LoVo (cell line): ENCODE measurements at regions not wholly inside any gene's neighbourhood (a gene's known extent, or its start where the extent isn't known, plus 50 kb on each side); places are given as distances from the start of the nearest gene placed in this dataset.
"Not testable (repeated sequence)": the region's sequence is repeated elsewhere in the genome, so short reads cannot be mapped to it uniquely, and the experiment has no call there.

ENCODE experiments used
- DNase-seq: peaks from one replicate; pipeline ENCODE4 v3.0.0-alpha.2; 2016; ENCODE audit warnings: low spot score

DNA sequence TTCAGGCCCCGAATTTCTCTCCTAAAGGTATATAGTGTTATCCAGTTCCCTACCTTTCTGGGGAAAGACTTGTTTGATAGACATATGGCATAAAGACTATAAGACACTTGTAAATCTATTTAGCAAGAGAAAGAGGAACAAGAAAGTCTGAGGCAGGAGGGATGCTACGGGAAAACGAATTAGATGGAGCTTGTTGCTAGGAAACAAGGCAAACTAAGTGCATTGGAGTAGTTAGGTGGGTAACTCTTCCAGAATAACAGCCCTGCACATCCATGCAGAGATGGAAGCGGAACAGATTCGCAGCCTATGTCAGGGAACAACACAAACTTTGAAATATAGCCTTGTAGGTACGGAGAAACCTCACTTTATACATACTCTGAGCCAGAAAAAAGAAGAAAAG is 810.3 kb upstream of the CRIM1 start:
- DNase-seq = no peak

DNA sequence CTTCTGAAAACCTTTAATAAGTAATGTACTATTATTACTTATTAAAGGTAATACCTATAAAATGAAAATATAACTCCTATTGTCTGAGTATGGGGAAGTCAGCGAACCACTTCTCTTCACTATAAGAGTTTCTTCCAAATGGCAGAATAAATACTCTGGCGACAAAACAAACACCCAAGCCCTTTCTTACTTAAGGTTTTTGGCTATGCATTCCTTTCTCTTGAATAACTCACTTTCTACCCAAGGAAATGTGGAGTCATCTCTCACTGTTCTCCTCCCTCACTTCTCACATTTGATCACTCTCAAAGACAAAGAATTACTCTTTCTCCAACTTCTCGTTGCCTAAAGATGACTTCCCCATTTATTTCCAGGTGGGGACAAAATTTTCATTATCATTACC is 816.8 kb upstream of the CRIM1 start:
- no peak for DNase-seq

- DNase-seq = no peak
Observed at GRCh38 chr2:35530615-35531135, 824.9 kb upstream of the CRIM1 start.

DNA sequence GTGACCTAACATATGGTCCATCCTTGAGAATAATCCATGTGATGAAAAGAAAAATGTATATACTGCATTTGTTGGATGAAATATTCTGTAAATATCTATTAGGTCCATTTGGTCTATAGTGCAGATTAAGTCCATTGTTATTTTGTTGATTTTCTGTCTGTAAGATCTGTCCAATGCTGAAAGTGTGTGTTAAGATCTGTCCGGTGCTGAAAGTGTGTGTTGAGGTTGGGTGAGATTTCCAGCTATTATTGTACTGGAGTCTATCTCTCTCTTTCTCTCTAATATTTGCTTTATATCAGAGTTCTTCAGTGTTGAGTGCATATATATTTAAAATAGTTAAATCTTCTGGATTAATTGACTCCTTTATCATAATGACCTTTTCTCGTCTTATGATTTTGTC is 828.8 kb upstream of the CRIM1 start:
- no peak for DNase-seq

GRCh38 chr2:35522450-35522849 is 833.1 kb upstream of the CRIM1 start:
- no peak for DNase-seq

DNA sequence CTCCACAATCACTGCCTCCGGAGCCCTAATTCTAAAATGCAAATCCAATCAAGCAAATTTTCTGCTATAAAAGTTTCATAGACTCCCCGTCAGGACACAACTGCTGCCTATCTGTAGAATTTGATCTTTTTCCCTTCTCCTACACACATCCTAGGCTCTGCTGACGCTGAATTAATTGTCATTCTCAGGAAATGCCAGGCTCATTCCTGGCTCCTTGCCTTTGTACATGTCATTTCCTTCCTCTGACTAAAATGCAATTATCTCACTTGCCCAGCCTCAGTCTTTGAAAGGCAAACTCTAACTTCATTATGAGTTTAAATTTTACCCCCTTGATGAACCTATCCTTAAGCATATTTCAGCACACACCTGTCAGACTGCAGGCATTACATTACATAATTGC is 844.9 kb upstream of the CRIM1 start:
- no peak for DNase-seq

- no peak for DNase-seq
Observed at GRCh38 chr2:35508601-35509000, 847.0 kb upstream of the CRIM1 start.

DNA sequence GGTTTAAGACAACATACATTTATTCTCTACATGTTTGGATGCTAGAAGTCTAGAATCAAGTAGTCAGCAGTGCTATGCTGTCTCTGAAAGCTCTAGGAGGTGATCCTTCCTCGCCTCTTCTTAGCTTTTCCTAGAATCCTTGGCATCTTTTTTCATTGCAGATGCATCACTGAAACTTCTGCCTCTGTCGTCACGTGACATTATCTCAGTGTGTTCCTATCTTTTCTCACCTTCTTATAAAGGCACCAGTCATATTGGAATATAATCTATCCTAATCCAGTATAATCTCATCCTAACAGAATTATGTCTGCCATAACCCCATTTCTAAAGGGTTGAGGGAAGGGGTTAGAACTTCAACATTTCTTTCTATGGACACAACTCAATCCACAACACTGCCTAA is 851.2 kb upstream of the CRIM1 start:
- DNase-seq = no peak

GRCh38 chr2:35503738-35504199 is 851.8 kb upstream of the CRIM1 start:
- no peak for DNase-seq

- no peak for DNase-seq
Observed at GRCh38 chr2:35503311-35503710, 852.3 kb upstream of the CRIM1 start.

DNA sequence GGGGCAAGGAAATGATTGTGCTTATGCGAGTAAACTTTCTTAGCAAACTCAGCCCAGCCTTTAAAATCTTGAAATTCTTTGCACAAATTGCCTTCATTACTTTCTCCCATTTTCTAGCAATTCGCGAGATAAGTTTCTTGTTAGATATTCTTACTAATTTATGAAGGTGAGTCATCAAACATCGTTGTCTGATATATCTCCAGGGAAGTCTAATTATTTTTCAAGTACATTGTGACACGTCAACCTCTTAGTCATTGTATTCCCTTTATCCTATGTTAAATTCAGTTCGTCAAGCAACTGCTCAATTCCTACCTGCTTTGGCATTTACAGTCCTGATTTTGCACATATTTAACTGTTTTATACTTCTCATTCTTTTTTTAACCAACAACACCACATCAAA is 854.5 kb upstream of the CRIM1 start:
- peak; percentile 5 for DNase-seq

DNA sequence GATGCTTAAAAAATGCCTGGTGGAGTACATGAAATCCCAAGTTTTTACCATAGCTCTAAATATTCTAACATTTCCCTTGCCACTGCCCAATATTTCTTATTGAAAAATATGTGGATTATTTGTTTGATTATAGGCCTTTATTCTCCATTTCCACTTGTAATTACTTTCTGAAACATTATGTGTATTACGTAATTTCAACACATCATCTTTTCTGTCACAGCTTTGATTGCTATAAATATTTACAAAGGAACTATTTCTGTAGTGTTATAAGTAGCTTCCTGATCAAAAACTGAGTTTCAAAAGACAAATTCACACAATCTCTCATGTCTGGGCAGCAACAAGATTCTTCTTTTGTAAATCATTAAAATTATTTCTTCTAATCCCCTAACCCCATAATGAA is 859.6 kb upstream of the CRIM1 start:
- no peak for DNase-seq

DNA sequence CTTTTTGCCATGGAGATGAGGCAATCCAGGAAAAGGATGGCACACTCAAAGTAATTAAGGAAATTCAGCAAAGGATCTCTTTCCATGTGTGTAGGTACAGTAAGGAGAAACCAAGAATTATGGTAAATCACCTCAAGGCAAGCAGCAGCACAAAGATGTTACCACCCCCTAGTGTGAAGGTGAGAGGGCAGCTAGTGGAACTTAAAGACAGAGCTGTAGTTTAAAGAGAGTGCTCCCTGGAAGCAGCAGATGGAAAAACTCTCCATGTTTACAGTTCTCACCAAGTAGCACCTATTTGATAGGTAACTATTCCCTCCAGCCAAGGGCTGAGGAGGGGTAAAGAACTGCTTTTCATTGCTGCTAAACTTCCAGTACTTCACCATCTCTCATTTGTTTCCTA is 860.4 kb upstream of the CRIM1 start:
- DNase-seq = no peak

DNA sequence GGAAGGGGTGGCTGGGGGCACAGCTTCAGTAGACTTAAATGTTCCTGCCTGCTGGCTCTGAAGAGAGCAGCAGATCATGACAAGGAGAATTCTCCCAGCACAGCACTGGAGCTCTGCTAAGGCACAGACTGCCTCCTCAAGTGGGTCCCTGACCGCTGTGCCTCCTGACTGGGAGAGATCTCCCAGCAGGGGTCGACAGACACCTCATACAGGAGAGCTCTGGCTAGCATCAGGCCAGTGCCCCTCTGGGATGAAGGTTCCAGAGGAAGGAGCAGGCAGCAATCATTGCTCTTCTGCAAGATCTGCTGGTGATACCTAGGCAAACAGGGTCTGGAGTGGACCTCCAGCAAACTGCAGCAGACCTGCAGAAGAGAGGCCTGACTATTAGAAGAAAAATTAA is 877.5 kb upstream of the CRIM1 start:
- DNase-seq = not testable (repeated sequence)

DNA sequence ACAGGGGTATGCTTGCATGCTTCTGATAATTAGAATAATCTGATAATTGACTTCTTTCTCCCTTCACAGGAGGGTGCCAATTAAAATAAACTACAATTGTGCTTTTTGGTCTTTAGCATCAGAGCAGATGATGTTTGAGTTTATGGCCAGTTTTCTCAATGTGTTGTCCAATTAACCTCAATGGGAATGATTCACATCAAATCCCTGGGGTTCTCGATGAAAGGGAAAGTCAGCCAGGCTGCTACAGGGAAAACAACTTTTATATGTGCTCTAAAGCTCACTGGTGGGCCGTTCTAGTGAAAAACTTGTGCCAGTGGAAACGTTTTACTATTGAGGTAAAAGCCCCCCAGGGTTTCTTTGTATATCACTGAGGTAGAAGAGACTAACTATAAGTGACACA is 887.3 kb upstream of the CRIM1 start:
- DNase-seq = no peak

- DNase-seq = no peak
Observed at GRCh38 chr2:35463805-35464596, 891.6 kb upstream of the CRIM1 start.

DNA sequence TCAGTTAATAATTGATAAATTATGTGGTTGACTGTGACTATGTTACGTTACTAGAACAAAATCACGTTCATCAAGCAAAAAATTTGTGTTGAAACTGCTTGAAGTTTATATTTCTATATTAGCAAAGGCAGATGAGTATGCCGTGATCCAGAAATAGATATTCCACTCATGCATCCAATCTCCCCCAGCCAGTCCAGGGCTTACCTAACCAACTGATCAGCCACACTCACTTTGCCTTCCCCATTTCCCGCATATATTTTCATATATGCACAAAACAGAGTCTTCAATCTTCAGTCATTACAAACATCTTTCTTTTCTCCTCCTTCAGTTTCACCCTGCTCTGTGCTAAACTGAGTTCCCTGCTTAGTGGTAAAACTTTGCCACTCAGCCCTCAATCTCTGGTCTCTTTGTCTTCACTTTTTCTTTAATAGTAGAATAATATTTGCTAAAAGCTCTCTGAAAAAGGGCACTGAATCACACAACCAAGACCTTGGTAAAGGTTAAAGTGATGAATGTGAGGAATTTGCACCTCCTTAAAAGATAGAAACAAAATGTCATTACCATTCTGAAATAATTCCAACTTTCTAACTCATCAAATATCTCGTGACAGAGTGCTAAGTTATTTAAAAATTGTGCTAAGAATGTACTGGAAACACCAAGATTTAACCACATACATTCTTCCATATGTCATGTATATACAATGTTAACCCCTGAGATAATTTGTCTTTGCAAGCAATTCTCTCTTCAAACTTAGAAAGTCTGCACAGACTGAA is 893.2 kb upstream of the CRIM1 start:
- DNase-seq = no peak

DNA sequence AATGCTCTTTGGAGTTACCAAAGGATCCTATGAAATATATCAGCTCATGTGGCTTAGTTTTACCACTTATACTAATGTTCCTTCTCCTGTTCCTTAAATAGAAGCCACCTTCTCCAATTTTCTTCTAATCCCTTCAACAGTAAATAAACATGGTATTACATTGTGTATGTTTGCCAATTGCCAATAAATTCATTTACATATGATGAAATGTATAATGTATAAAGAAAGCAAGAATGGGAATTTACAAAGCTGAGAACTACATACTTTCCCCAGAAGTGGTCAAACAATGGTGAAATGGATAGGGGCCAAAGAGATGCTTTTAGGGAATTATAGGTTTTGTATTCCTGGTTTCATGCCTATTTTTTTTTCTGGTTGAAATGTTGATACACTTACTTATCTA is 894.2 kb upstream of the CRIM1 start:
- DNase-seq = no peak

DNA sequence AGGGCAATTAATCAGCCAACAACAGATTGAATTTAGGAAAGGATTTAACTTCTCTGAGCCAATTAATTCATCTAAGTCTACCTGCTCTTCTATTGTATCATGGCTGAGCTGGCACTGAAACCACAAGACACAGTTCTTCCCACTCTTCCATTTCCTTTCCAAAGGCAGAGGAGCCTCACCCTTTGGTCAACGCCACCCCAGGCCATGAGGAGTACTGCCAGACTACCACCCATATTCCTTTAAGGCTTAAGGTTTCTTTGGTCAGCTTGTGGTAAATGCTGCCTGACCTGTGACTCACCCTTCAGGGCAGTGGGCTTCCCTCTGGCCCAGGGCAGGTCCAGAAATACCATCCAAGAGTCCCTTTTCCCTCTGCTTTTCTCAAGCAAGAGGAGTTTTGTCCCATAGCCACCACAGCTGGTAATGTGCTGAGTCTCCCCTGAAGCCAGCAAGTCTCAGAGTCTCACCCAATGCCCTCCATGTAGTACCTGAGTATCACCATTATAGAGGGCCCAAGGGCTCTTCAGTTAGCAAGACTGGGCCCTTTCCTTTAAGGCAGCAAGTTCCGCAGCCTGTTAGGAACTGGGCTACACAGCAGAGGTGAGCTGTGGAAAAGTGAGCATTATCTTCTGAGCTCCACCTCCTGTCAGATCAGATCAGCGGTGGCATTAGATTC is 900.5 kb upstream of the CRIM1 start:
- DNase-seq = peak; percentile 26

DNA sequence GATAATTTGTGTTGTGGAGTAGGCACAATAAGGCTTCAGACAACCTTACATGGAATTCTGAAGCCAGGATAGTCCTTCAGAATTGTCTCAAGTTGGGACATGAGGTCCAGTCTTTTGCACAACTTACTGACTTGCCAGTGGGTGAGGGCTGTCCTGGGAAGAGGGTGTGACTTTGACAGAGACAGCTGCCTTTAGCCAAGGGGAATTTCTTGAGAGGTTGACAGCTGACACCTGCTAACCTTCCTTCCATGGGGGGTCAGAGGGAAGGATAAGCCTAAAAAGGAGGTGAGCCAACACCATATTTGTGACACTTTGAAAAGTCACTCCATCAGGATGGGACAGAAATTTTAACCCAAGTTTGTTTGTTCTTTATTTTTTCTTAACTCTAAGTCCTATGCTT is 907.8 kb upstream of the CRIM1 start:
- DNase-seq = no peak

GRCh38 chr2:35447215-35447614 is 908.4 kb upstream of the CRIM1 start:
- DNase-seq = no peak

DNA sequence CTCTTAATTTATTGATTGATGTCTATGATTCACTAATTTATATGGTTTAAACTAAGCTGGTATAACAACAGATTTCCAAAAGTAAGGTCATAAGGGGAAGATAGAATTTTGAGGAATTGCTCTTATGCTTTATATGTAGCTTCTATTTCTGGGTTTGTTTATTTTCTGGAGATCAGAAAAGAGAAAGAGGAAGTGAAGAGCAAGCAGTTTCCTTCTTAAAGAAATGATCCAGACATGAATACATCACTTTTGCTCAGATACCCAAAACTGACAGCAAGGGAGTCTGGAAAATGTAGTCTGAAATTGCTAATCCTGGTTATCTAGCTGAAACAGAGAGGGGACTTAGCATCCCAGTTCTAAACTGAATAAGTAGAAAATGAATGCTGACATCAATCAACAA is 912.5 kb upstream of the CRIM1 start:
- no peak for DNase-seq

GRCh38 chr2:35441575-35441974 is 914.0 kb upstream of the CRIM1 start:
- DNase-seq = not testable (repeated sequence)
